IMR-90 (cell line): ENCODE measurements at regions not wholly inside any gene's neighbourhood (a gene's known extent, or its start where the extent isn't known, plus 50 kb on each side); places are given as distances from the start of the nearest gene placed in this dataset.

Experiments used
- ATAC-seq: fragments of 200-7000 bp; cut with Tn5 transposase; 2 replicates; pipeline ENCODE4 v1.9.1; 2020; ENCODE audit warnings: low read depth, mild to moderate bottlenecking, moderate library complexity
- BruUV-seq: library from RNA; stranded (reverse); fragments of 400-500 nt; replicated peaks from 2 replicates; lab custom pipeline; 2021; lab: Mats Ljungman, UMichigan
- CTCF ChIA-PET: fragments of 300-600 bp; formaldehyde crosslinking; extraction: SDS; loops from one replicate; lab custom pipeline; 2021; ENCODE audit warnings: antibody characterized with exemption; lab: Yijun Ruan, JAX
- POLR2A ChIA-PET: fragments of 300-600 bp; sonication (Branson Sonifier 250); formaldehyde crosslinking; loops from one replicate; lab custom pipeline; 2022; ENCODE audit warnings: antibody characterized with exemption; ENCODE audit not compliant: unreplicated experiment; lab: Charles Lee
- DNase-seq: peaks from one replicate; pipeline ENCODE4 v3.0.0; 2013
- H2AFZ ChIP-seq: replicated peaks from 2 replicates; pipeline ENCODE3; 2013; ENCODE audit warnings: low read length, mild to moderate bottlenecking; ENCODE audit not compliant: poor library complexity
- H2AK5ac ChIP-seq: 2 replicates; pipeline ENCODE4 v1.6.1; 2013; ENCODE audit warnings: low read depth, low read length, inconsistent platforms
- H2AK9ac ChIP-seq: replicated peaks from 2 replicates; pipeline ENCODE3; 2013; ENCODE audit warnings: mild to moderate bottlenecking, low read depth, low read length, moderate library complexity; ENCODE audit not compliant: poor library complexity
- H2BK120ac ChIP-seq: 2 replicates; pipeline ENCODE4 v1.6.1; 2013; ENCODE audit warnings: low read depth, low read length, inconsistent platforms
- H2BK15ac ChIP-seq: 3 replicates; pipeline ENCODE4 v1.6.1; 2013; ENCODE audit warnings: low read depth, low read length, inconsistent platforms
- H2BK20ac ChIP-seq: 2 replicates; pipeline ENCODE4 v1.6.1; 2013; ENCODE audit warnings: low read depth, mild to moderate bottlenecking, inconsistent platforms, low read length, moderate library complexity
- H2BK5ac ChIP-seq: 2 replicates; pipeline ENCODE4 v1.6.1; 2013; ENCODE audit warnings: mild to moderate bottlenecking, low read depth, low read length, inconsistent platforms; ENCODE audit not compliant: poor library complexity, severe bottlenecking
- H3K14ac ChIP-seq: replicated peaks from 2 replicates; pipeline ENCODE4 v1.6.1; 2013; ENCODE audit warnings: low read depth, low read length, inconsistent platforms
- H3K18ac ChIP-seq: 2 replicates; pipeline ENCODE4 v1.6.1; 2013; ENCODE audit warnings: low read depth, low read length, control low read depth
- H3K23ac ChIP-seq: 2 replicates; pipeline ENCODE4 v1.6.1; 2013; ENCODE audit warnings: low read depth, low read length, inconsistent platforms
- H3K27ac ChIP-seq: 2 replicates; pipeline ENCODE4 v1.5.1; 2013; ENCODE audit warnings: mild to moderate bottlenecking, control low read depth, low read length; ENCODE audit not compliant: insufficient read depth
- H3K27me3 ChIP-seq: 2 replicates; pipeline ENCODE4 v1.6.1; 2013; ENCODE audit warnings: low read length; ENCODE audit not compliant: control insufficient read depth, insufficient read depth
- H3K36me3 ChIP-seq: 2 replicates; pipeline ENCODE4 v1.6.1; 2013; ENCODE audit warnings: low read length, mixed read lengths; ENCODE audit not compliant: control insufficient read depth, insufficient read depth
- H3K4ac ChIP-seq: 2 replicates; pipeline ENCODE4 v1.6.1; 2013; ENCODE audit warnings: low read depth, low read length, inconsistent platforms
- H3K4me1 ChIP-seq: 2 replicates; pipeline ENCODE4 v1.6.1; 2013; ENCODE audit warnings: low read length, mixed read lengths; ENCODE audit not compliant: control insufficient read depth, insufficient read depth
- H3K4me2 ChIP-seq: 2 replicates; pipeline ENCODE4 v1.6.1; 2013; ENCODE audit warnings: low read depth, mild to moderate bottlenecking, control low read depth, low read length, moderate library complexity
- H3K4me3 ChIP-seq: 2 replicates; pipeline ENCODE4 v1.5.1; 2013; ENCODE audit warnings: low read depth, mild to moderate bottlenecking, control low read depth, low read length, moderate library complexity; ENCODE audit not compliant: insufficient read depth
- H3K56ac ChIP-seq: 2 replicates; pipeline ENCODE4 v1.6.1; 2013; ENCODE audit warnings: low read length, inconsistent platforms; ENCODE audit not compliant: insufficient read depth; ENCODE audit errors: extremely low read depth
- H3K79me1 ChIP-seq, 2 experiments: 2 replicates each; pipeline ENCODE4 v1.6.1; 2013; ENCODE audit warnings: low read length in 2 of 2, inconsistent platforms in 1 of 2, low read depth in 1 of 2
- H3K9ac ChIP-seq: 2 replicates; pipeline ENCODE4 v1.6.1; 2013; ENCODE audit warnings: low read depth, low read length, control low read depth
- H3K9me1 ChIP-seq: 2 replicates; pipeline ENCODE4 v1.6.1; 2013; ENCODE audit warnings: low read length, inconsistent platforms; ENCODE audit not compliant: insufficient read depth
- H3K9me3 ChIP-seq: 2 replicates; pipeline ENCODE4 v1.6.1; 2013; ENCODE audit warnings: low read length; ENCODE audit not compliant: control insufficient read depth, insufficient read depth
- H4K20me1 ChIP-seq: 2 replicates; pipeline ENCODE4 v1.6.1; 2013; ENCODE audit warnings: low read length, inconsistent platforms; ENCODE audit not compliant: insufficient read depth
- H4K5ac ChIP-seq: 2 replicates; pipeline ENCODE4 v1.6.1; 2013; ENCODE audit warnings: mild to moderate bottlenecking, low read depth, low read length, control low read depth
- H4K8ac ChIP-seq, 2 experiments: 2 replicates each; pipeline ENCODE4 v1.6.1; 2013; ENCODE audit warnings: low read depth in 2 of 2, low read length in 2 of 2, control low read depth in 1 of 2, inconsistent platforms in 1 of 2
- H4K91ac ChIP-seq: 2 replicates; pipeline ENCODE4 v1.6.1; 2013; ENCODE audit warnings: low read depth, low read length, inconsistent platforms; ENCODE audit not compliant: insufficient read depth
- BHLHE40 ChIP-seq: fragments of 150-350 bp; IDR thresholded peaks from 2 replicates; pipeline ENCODE4 v1.6.1; 2016; ENCODE audit warnings: mild to moderate bottlenecking, low read depth, low read length
- CEBPB ChIP-seq: IDR thresholded peaks from 2 replicates; pipeline ENCODE4 v1.6.1; 2012; ENCODE audit warnings: low read depth, low read length, improper control_type of control experiment
- CHD1 ChIP-seq: IDR thresholded peaks from 2 replicates; pipeline ENCODE4 v1.6.1; 2012; ENCODE audit warnings: low read depth, low read length, improper control_type of control experiment
- FOS ChIP-seq: fragments of 150-350 bp; IDR thresholded peaks from 2 replicates; pipeline ENCODE4 v1.6.1; 2016; ENCODE audit warnings: low read depth, low read length
- MAFK ChIP-seq: IDR thresholded peaks from 2 replicates; pipeline ENCODE4 v1.6.1; 2012; ENCODE audit warnings: low read depth, low read length, improper control_type of control experiment
- MAZ ChIP-seq: IDR thresholded peaks from 2 replicates; pipeline ENCODE4 v1.6.1; 2012; ENCODE audit warnings: low read depth, mild to moderate bottlenecking, low read length, improper control_type of control experiment, moderate library complexity, borderline replicate concordance
- MXI1 ChIP-seq: IDR thresholded peaks from 2 replicates; pipeline ENCODE4 v1.6.1; 2012; ENCODE audit warnings: low read depth, mild to moderate bottlenecking, low read length, moderate library complexity, borderline replicate concordance
- NFE2L2 ChIP-seq: fragments of 150-350 bp; IDR thresholded peaks from 2 replicates; pipeline ENCODE4 v1.6.1; 2016; ENCODE audit warnings: low read depth, mild to moderate bottlenecking, low read length
- RFX5 ChIP-seq: IDR thresholded peaks from 2 replicates; pipeline ENCODE4 v1.8.0; 2012; ENCODE audit warnings: low read depth, mild to moderate bottlenecking, low read length, moderate library complexity
- SMC3 ChIP-seq: fragments of 150-350 bp; IDR thresholded peaks from 2 replicates; pipeline ENCODE4 v1.6.1; 2016; ENCODE audit warnings: low read depth, mild to moderate bottlenecking, antibody characterized with exemption, low read length, moderate library complexity
- WGBS, 2 experiments: methylation state at CpG; one replicate each; pipeline versions ENCODE4 v1.1.5 to v1.1.7; 2013; ENCODE audit warnings: missing lambda C conversion rate in 2 of 2; ENCODE audit not compliant: insufficient read length in 1 of 2; ENCODE audit errors: extremely low coverage in 2 of 2; 5-methylcytosine and 5-hydroxymethylcytosine counted together
- dilution Hi-C: fragments of 300-500 bp; cut with HindIII; formaldehyde crosslinking; loops from one replicate; pipeline ENCODE4 v1.14.3; 2018; ENCODE audit warnings: low sequenced_read_pairs; ENCODE audit not compliant: unreplicated experiment
- in situ Hi-C: fragments of 300-500 bp; cut with MboI; formaldehyde crosslinking; loops from 3 replicates; pipeline ENCODE4 v1.14.3; 2019; ENCODE audit warnings: low sequenced_read_pairs, inconsistent platforms, mixed read lengths
- intact Hi-C: fragments of 100-400 bp; cut with micrococcal nuclease; formaldehyde crosslinking; loops from 2 replicates; pipeline ENCODE4 v1.10.0; 2022
- TF ChIP-seq, protein P1 (sequence below): fragments of 150-350 bp; IDR thresholded peaks from 2 replicates; pipeline ENCODE4 v1.6.1; 2016; ENCODE audit warnings: low read depth, mild to moderate bottlenecking, low read length, moderate library complexity, borderline replicate concordance
- TF ChIP-seq, protein P2 (sequence below): fragments of 150-350 bp; IDR thresholded peaks from 2 replicates; pipeline ENCODE4 v1.6.1; 2017; ENCODE audit warnings: mild to moderate bottlenecking, antibody characterized with exemption, low read length, low read depth
- TF ChIP-seq, protein P3 (sequence below): conservative IDR thresholded peaks from 2 replicates; pipeline ENCODE4 v1.5.1; 2012; ENCODE audit warnings: mild to moderate bottlenecking, low read depth, low read length, improper control_type of control experiment

DNA sequence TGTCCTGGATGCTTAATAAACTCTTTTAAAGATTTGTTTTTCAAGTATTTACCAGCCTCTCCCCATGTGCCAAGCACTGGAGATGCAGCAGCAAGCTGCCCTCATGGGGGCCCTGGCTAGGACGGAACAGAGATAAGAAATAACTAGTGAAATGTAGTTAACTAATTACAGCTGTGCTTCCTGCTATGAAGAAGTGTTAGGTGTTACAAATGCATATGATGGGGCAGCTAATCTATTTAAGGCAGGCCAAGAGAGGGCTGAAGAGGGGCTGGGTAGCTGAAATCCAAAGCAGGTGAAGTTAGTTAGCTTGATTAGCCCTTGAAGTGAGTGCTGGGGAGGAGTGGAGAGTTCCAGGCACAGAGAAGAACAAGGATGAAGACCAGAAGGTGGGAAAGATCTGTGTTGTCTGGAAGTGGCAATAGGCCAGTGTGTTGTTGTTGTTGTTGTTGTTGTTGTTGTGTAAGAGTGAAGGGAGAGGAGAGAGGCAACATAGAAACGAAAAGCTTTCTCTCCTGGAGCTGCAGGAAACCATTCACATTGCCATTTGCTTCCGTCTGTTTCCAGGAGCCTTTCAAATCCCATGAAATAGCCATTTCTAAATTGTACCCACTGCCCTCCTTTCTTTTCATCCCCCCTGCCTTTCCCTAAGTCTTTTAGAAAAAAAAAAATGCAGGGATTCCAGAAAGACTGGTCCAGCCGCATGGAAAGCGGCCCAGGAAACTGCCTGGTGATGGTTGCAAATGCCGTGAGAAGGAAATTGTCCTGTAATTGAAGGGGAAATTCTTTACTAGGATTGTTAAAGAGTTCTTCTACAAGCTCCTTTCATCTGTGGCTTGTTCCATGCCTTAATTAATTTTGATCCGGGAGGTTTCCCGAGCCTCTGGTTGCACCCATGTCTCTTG is 119.6 kb downstream of the TFAP2C start:
- H2BK15ac ChIP-seq, result no peak overlapping the region
- no peaks in the 10 kb centered on the region for H3K36me3 ChIP-seq
- H3K79me1 ChIP-seq, result no peaks in the 10 kb centered on the region
- in situ Hi-C loops (no loop called here), intact Hi-C loops (no loop called here), dilution Hi-C loops (no loop called here)
- no peak overlapping the region for H4K5ac ChIP-seq
- no peaks in the 10 kb centered on the region for H3K4me1 ChIP-seq
- no peaks in the 10 kb centered on the region for H3K9me1 ChIP-seq
- no peak overlapping the region for H4K8ac ChIP-seq
- no peak overlapping the region for H3K14ac ChIP-seq
- no peak overlapping the region for H3K56ac ChIP-seq
- POLR2A ChIA-PET, result no interaction called here
- peaks cover 32% of the 10 kb centered on the region for H3K27me3 ChIP-seq
- H2AK5ac ChIP-seq, result no peak overlapping the region
- no peaks in the 10 kb centered on the region for H4K20me1 ChIP-seq
- no peak overlapping the region for H4K91ac ChIP-seq
- H3K4me3 ChIP-seq, result no peak overlapping the region
- CTCF ChIA-PET, result no interaction called here
- H2BK120ac ChIP-seq, result no peak overlapping the region
- no peak overlapping the region for H3K4me2 ChIP-seq
- no peak overlapping the region for H3K23ac ChIP-seq
- DNase-seq (no peak), ATAC-seq (no peak)
- no TSS peak for BruUV-seq
- TF ChIP-seq, protein P1, sequence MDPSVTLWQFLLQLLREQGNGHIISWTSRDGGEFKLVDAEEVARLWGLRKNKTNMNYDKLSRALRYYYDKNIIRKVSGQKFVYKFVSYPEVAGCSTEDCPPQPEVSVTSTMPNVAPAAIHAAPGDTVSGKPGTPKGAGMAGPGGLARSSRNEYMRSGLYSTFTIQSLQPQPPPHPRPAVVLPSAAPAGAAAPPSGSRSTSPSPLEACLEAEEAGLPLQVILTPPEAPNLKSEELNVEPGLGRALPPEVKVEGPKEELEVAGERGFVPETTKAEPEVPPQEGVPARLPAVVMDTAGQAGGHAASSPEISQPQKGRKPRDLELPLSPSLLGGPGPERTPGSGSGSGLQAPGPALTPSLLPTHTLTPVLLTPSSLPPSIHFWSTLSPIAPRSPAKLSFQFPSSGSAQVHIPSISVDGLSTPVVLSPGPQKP, result no peak
- TF ChIP-seq MAFK, result no peak
- TF ChIP-seq RFX5, result no peak
- no peak for TF ChIP-seq MAZ
- no peak for TF ChIP-seq NFE2L2
- TF ChIP-seq, protein P2, sequence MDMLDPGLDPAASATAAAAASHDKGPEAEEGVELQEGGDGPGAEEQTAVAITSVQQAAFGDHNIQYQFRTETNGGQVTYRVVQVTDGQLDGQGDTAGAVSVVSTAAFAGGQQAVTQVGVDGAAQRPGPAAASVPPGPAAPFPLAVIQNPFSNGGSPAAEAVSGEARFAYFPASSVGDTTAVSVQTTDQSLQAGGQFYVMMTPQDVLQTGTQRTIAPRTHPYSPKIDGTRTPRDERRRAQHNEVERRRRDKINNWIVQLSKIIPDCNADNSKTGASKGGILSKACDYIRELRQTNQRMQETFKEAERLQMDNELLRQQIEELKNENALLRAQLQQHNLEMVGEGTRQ, result no peak
- TF ChIP-seq FOS, result no peak
- TF ChIP-seq, protein P3, sequence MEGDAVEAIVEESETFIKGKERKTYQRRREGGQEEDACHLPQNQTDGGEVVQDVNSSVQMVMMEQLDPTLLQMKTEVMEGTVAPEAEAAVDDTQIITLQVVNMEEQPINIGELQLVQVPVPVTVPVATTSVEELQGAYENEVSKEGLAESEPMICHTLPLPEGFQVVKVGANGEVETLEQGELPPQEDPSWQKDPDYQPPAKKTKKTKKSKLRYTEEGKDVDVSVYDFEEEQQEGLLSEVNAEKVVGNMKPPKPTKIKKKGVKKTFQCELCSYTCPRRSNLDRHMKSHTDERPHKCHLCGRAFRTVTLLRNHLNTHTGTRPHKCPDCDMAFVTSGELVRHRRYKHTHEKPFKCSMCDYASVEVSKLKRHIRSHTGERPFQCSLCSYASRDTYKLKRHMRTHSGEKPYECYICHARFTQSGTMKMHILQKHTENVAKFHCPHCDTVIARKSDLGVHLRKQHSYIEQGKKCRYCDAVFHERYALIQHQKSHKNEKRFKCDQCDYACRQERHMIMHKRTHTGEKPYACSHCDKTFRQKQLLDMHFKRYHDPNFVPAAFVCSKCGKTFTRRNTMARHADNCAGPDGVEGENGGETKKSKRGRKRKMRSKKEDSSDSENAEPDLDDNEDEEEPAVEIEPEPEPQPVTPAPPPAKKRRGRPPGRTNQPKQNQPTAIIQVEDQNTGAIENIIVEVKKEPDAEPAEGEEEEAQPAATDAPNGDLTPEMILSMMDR, result no peak
- TF ChIP-seq MXI1, result no peak
- TF ChIP-seq CEBPB, result no peak
- no peak for TF ChIP-seq CHD1
- TF ChIP-seq BHLHE40, result no peak
- TF ChIP-seq SMC3, result no peak
- H3K18ac ChIP-seq, result no peak overlapping the region
- no peak overlapping the region for H3K4ac ChIP-seq
- no peak overlapping the region for H2AFZ ChIP-seq
- no peak overlapping the region for H2BK20ac ChIP-seq
- H3K9ac ChIP-seq, result no peak overlapping the region
- H2AK9ac ChIP-seq, result no peak overlapping the region
- no peak overlapping the region for H2BK5ac ChIP-seq
- H3K27ac ChIP-seq, result no peak overlapping the region
- WGBS, 2 experiments, result no CpG with 5 or more reads among the region's 8 CpGs
- H3K9me3 ChIP-seq, result peaks cover 1% of the 10 kb centered on the region; the same call in 1 of the 2 replicates
